PFSK-1 (cell line): ENCODE measurements at regions not wholly inside any gene's neighbourhood (a gene's known extent, or its start where the extent isn't known, plus 50 kb on each side); places are given as distances from the start of the nearest gene placed in this dataset.

Experiments used
- FOXP2 ChIP-seq: optimal IDR thresholded peaks from 2 replicates; pipeline ENCODE3; 2011; ENCODE audit warnings: borderline replicate concordance, control low read depth, inconsistent platforms; ENCODE audit not compliant: insufficient read depth; ENCODE audit errors: extremely low read length, extremely low read depth
- POLR2AphosphoS5 ChIP-seq: IDR thresholded peaks from 2 replicates; pipeline ENCODE4 v1.6.1; 2012; ENCODE audit warnings: low read depth, mild to moderate bottlenecking, control low read depth, low read length, moderate library complexity
- REST ChIP-seq, 2 experiments: IDR thresholded peaks; 2 replicates each; pipeline versions ENCODE4 v1.6.1 to v1.8.0; 2011 to 2012; ENCODE audit warnings: low read depth in 2 of 2, low read length in 2 of 2, control low read depth in 1 of 2, inconsistent platforms in 1 of 2, mild to moderate bottlenecking in 1 of 2, moderate library complexity in 1 of 2; ENCODE audit not compliant: insufficient read depth in 1 of 2
- SIN3A ChIP-seq: IDR thresholded peaks from 2 replicates; pipeline ENCODE4 v1.6.1; 2012; ENCODE audit warnings: mild to moderate bottlenecking, low read length, moderate library complexity, borderline replicate concordance; ENCODE audit not compliant: insufficient read depth
- TAF1 ChIP-seq: IDR thresholded peaks from 2 replicates; pipeline ENCODE4 v1.6.1; 2012; ENCODE audit warnings: low read length, control low read depth, borderline replicate concordance; ENCODE audit not compliant: insufficient read depth

GRCh38 chr4:23730998-23731397 lies 158.8 kb downstream of the PPARGC1A start:
- no peak for TF ChIP-seq FOXP2
- TF ChIP-seq POLR2AphosphoS5: no peak
- TF ChIP-seq REST (IDR thresholded peaks at IDR 0.05; ENCODE audit: insufficient read depth in 1 of 2, low read depth in 2 of 2, low read length in 2 of 2): no peak
- TF ChIP-seq TAF1: no peak
- no peak for TF ChIP-seq SIN3A

- TF ChIP-seq FOXP2 (no peak), TAF1 (no peak), REST (IDR thresholded peaks at IDR 0.05; ENCODE audit: insufficient read depth in 1 of 2, low read depth in 2 of 2, low read length in 2 of 2) (no peak), SIN3A (no peak), POLR2AphosphoS5 (no peak)
These were observed 160.9 kb downstream of the PPARGC1A start for GRCh38 chr4:23728971-23729370.

- TF ChIP-seq SIN3A (no peak), REST (IDR thresholded peaks at IDR 0.05; ENCODE audit: insufficient read depth in 1 of 2, low read depth in 2 of 2, low read length in 2 of 2) (no peak), FOXP2 (no peak), POLR2AphosphoS5 (no peak), TAF1 (no peak)
These were observed 161.5 kb downstream of the PPARGC1A start for GRCh38 chr4:23728393-23728792.

GRCh38 chr4:23720556-23720955 lies 169.3 kb downstream of the PPARGC1A start:
- no peak for TF ChIP-seq REST (IDR thresholded peaks at IDR 0.05; ENCODE audit: insufficient read depth in 1 of 2, low read depth in 2 of 2, low read length in 2 of 2)
- TF ChIP-seq TAF1: no peak
- no peak for TF ChIP-seq SIN3A
- TF ChIP-seq POLR2AphosphoS5: no peak
- TF ChIP-seq FOXP2: no peak

GRCh38 chr4:23718435-23718834 lies 171.4 kb downstream of the PPARGC1A start:
- TF ChIP-seq REST (IDR thresholded peaks at IDR 0.05; ENCODE audit: insufficient read depth in 1 of 2, low read depth in 2 of 2, low read length in 2 of 2) (no peak), TAF1 (no peak), POLR2AphosphoS5 (no peak), SIN3A (no peak), FOXP2 (no peak)
